WTC11 (cell line): ENCODE measurements at regions not wholly inside any gene's neighbourhood (a gene's known extent, or its start where the extent isn't known, plus 50 kb on each side); places are given as distances from the start of the nearest gene placed in this dataset.

Experiments used
- ATAC-seq: fragments of 200-7000 bp; cut with Tn5 transposase; 2 replicates; pipeline ENCODE4 v1.10.0; 2021; ENCODE audit warnings: mild to moderate bottlenecking, moderate library complexity
- CTCF ChIA-PET: fragments of 300-600 bp; sonication (Branson Sonifier 250); formaldehyde crosslinking; loops from one replicate; lab custom pipeline; 2021; ENCODE audit warnings: antibody characterized with exemption; lab: Charles Lee
- POLR2A ChIA-PET: fragments of 350-600 bp; sonication (Branson Sonifier 250); formaldehyde crosslinking; loops from one replicate; lab custom pipeline; 2021; ENCODE audit warnings: antibody characterized with exemption; lab: Charles Lee
- DNase-seq: peaks from one replicate; pipeline ENCODE4 v3.0.0; 2021; ENCODE audit warnings: low spot score
- H3K27ac Mint-ChIP-seq: 2 replicates; pipeline ENCODE4 v1.8.0; 2021; ENCODE audit warnings: mixed read lengths
- H3K27me3 Mint-ChIP-seq: 2 replicates; pipeline ENCODE4 v1.8.0; 2021; ENCODE audit warnings: low read depth, mild to moderate bottlenecking, moderate library complexity, mixed read lengths
- H3K36me3 Mint-ChIP-seq: 2 replicates; pipeline ENCODE4 v1.8.0; 2021; ENCODE audit warnings: mixed read lengths
- H3K4me1 Mint-ChIP-seq: 2 replicates; pipeline ENCODE4 v1.8.0; 2022; ENCODE audit warnings: mixed read lengths
- H3K4me3 Mint-ChIP-seq: 2 replicates; pipeline ENCODE4 v1.8.0; 2021; ENCODE audit warnings: mild to moderate bottlenecking, moderate library complexity, mixed read lengths
- H3K9me3 Mint-ChIP-seq: 2 replicates; pipeline ENCODE4 v1.8.0; 2021; ENCODE audit warnings: mixed read lengths
- ATF1 ChIP-seq: sonication (generic); formaldehyde crosslinking; IDR thresholded peaks from 2 replicates; pipeline ENCODE4 v1.8.1; 2023; ENCODE audit warnings: mild to moderate bottlenecking, moderate library complexity, missing genetic modification reagents
- CREB1 ChIP-seq: sonication (generic); formaldehyde crosslinking; IDR thresholded peaks from 2 replicates; pipeline ENCODE4 v1.8.0; 2023; ENCODE audit warnings: mild to moderate bottlenecking, missing genetic modification reagents
- CREM ChIP-seq: sonication (generic); formaldehyde crosslinking; IDR thresholded peaks from 2 replicates; pipeline ENCODE4 v1.8.1; 2022; ENCODE audit warnings: mild to moderate bottlenecking, missing genetic modification reagents, moderate library complexity
- FOXJ3 ChIP-seq: sonication (generic); formaldehyde crosslinking; IDR thresholded peaks from 2 replicates; pipeline ENCODE4 v1.9.0; 2021; ENCODE audit warnings: missing genetic modification reagents, mild to moderate bottlenecking, borderline replicate concordance
- FOXK1 ChIP-seq: sonication (generic); formaldehyde crosslinking; IDR thresholded peaks from 2 replicates; pipeline ENCODE4 v1.8.0; 2022; ENCODE audit warnings: mild to moderate bottlenecking, moderate library complexity, missing genetic modification reagents
- GTF2I ChIP-seq: fragments of 250-450 bp; sonication (Bioruptor Pico); conservative IDR thresholded peaks from 2 replicates; pipeline ENCODE4 v1.4.0; 2021; ENCODE audit warnings: mild to moderate bottlenecking
- KAT7 ChIP-seq: sonication (generic); formaldehyde crosslinking; IDR thresholded peaks from 2 replicates; pipeline ENCODE4 v1.8.1; 2023; ENCODE audit warnings: missing genetic modification reagents, mild to moderate bottlenecking, borderline replicate concordance
- NFATC4 ChIP-seq: fragments of 250-450 bp; sonication (Bioruptor Pico); IDR thresholded peaks from 2 replicates; pipeline ENCODE4 v1.9.0; 2021; ENCODE audit warnings: mild to moderate bottlenecking
- SMAD4 ChIP-seq: sonication (generic); formaldehyde crosslinking; IDR thresholded peaks from 2 replicates; pipeline ENCODE4 v1.8.0; 2022; ENCODE audit warnings: mild to moderate bottlenecking, missing genetic modification reagents
- TCF7 ChIP-seq: sonication (generic); formaldehyde crosslinking; IDR thresholded peaks from 2 replicates; pipeline ENCODE4 v1.8.0; 2022; ENCODE audit warnings: mild to moderate bottlenecking, low read depth, missing genetic modification reagents, moderate library complexity
- TEAD4 ChIP-seq: sonication (generic); formaldehyde crosslinking; IDR thresholded peaks from 2 replicates; pipeline ENCODE4 v1.8.0; 2022; ENCODE audit warnings: mild to moderate bottlenecking, missing genetic modification reagents
- ZNF317 ChIP-seq: sonication (generic); formaldehyde crosslinking; IDR thresholded peaks from 2 replicates; pipeline ENCODE4 v1.8.1; 2023; ENCODE audit warnings: low read depth, mild to moderate bottlenecking, moderate library complexity, missing genetic modification reagents, borderline replicate concordance
- ZNF671 ChIP-seq: fragments of 250-450 bp; sonication (Bioruptor Pico); IDR thresholded peaks from 2 replicates; pipeline ENCODE4 v1.8.0; 2021; ENCODE audit warnings: mild to moderate bottlenecking
- TF ChIP-seq, protein P1 (sequence below): sonication (generic); formaldehyde crosslinking; IDR thresholded peaks from 2 replicates; pipeline ENCODE4 v1.8.0; 2022; ENCODE audit warnings: missing genetic modification reagents
- TF ChIP-seq, protein P2 (sequence below): fragments of 250-450 bp; sonication (Bioruptor Pico); IDR thresholded peaks from 2 replicates; pipeline ENCODE4 v1.9.0; 2021; ENCODE audit warnings: mild to moderate bottlenecking, borderline replicate concordance
- TF ChIP-seq, protein P3 (sequence below): fragments of 250-450 bp; sonication (Bioruptor Pico); IDR thresholded peaks from 2 replicates; pipeline ENCODE4 v1.8.0; 2021; ENCODE audit warnings: mild to moderate bottlenecking
- TF ChIP-seq, protein P4 (sequence below): fragments of 250-450 bp; sonication (Bioruptor Pico); IDR thresholded peaks from 2 replicates; pipeline ENCODE4 v2.1.2; 2022; ENCODE audit warnings: mild to moderate bottlenecking, moderate library complexity
- TF ChIP-seq, protein P5 (sequence below): sonication (generic); formaldehyde crosslinking; IDR thresholded peaks from 2 replicates; pipeline ENCODE4 v1.8.1; 2023; ENCODE audit warnings: mild to moderate bottlenecking, missing genetic modification reagents, borderline replicate concordance
- TF ChIP-seq, protein P6 (sequence below): fragments of 250-450 bp; sonication (Bioruptor Pico); IDR thresholded peaks from 2 replicates; pipeline ENCODE4 v1.9.0; 2021; ENCODE audit warnings: mild to moderate bottlenecking

DNA sequence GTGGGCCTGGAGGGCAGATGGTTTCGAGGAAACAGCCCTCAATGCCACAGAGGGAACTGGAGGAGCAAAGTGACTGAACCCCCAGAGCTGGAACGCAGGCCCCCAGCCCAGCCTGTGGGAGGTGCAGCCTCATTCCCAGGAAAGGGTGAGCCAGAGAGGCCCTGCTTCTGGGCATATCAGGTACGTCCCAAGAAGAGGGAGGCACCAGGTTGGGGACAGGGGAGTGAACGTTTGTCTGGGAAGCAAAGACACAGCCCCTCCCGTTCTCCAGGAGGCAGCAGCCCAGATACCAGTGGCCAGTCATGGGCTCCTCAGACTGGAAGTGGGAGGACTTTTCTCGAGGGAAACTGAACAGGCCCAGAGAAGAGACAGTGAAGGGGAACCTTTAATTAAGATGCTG lies 74.3 kb upstream of the RET start:
- Mint-ChIP-seq H3K9me3 (peaks cover 10% of the 10 kb centered on the region), H3K27ac (no peak overlapping the region), H3K27me3 (no peaks in the 10 kb centered on the region), H3K4me1 (no peaks in the 10 kb centered on the region), H3K36me3 (no peaks in the 10 kb centered on the region), H3K4me3 (no peak overlapping the region)
- POLR2A ChIA-PET = no interaction called here
- CTCF ChIA-PET = no interaction called here
- DNase-seq (peak; percentile 8), ATAC-seq (peak; percentile 30)
- no peak for TF ChIP-seq NFATC4 (CRISPR knock-in tag)
- TF ChIP-seq, protein P1, sequence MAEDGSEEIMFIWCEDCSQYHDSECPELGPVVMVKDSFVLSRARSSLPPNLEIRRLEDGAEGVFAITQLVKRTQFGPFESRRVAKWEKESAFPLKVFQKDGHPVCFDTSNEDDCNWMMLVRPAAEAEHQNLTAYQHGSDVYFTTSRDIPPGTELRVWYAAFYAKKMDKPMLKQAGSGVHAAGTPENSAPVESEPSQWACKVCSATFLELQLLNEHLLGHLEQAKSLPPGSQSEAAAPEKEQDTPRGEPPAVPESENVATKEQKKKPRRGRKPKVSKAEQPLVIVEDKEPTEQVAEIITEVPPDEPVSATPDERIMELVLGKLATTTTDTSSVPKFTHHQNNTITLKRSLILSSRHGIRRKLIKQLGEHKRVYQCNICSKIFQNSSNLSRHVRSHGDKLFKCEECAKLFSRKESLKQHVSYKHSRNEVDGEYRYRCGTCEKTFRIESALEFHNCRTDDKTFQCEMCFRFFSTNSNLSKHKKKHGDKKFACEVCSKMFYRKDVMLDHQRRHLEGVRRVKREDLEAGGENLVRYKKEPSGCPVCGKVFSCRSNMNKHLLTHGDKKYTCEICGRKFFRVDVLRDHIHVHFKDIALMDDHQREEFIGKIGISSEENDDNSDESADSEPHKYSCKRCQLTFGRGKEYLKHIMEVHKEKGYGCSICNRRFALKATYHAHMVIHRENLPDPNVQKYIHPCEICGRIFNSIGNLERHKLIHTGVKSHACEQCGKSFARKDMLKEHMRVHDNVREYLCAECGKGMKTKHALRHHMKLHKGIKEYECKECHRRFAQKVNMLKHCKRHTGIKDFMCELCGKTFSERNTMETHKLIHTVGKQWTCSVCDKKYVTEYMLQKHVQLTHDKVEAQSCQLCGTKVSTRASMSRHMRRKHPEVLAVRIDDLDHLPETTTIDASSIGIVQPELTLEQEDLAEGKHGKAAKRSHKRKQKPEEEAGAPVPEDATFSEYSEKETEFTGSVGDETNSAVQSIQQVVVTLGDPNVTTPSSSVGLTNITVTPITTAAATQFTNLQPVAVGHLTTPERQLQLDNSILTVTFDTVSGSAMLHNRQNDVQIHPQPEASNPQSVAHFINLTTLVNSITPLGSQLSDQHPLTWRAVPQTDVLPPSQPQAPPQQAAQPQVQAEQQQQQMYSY (CRISPR knock-in tag) = no peak
- TF ChIP-seq CREM (CRISPR knock-in tag) = no peak
- no peak for TF ChIP-seq GTF2I (CRISPR knock-in tag)
- TF ChIP-seq ZNF671 (CRISPR knock-in tag) = no peak
- TF ChIP-seq, protein P2, sequence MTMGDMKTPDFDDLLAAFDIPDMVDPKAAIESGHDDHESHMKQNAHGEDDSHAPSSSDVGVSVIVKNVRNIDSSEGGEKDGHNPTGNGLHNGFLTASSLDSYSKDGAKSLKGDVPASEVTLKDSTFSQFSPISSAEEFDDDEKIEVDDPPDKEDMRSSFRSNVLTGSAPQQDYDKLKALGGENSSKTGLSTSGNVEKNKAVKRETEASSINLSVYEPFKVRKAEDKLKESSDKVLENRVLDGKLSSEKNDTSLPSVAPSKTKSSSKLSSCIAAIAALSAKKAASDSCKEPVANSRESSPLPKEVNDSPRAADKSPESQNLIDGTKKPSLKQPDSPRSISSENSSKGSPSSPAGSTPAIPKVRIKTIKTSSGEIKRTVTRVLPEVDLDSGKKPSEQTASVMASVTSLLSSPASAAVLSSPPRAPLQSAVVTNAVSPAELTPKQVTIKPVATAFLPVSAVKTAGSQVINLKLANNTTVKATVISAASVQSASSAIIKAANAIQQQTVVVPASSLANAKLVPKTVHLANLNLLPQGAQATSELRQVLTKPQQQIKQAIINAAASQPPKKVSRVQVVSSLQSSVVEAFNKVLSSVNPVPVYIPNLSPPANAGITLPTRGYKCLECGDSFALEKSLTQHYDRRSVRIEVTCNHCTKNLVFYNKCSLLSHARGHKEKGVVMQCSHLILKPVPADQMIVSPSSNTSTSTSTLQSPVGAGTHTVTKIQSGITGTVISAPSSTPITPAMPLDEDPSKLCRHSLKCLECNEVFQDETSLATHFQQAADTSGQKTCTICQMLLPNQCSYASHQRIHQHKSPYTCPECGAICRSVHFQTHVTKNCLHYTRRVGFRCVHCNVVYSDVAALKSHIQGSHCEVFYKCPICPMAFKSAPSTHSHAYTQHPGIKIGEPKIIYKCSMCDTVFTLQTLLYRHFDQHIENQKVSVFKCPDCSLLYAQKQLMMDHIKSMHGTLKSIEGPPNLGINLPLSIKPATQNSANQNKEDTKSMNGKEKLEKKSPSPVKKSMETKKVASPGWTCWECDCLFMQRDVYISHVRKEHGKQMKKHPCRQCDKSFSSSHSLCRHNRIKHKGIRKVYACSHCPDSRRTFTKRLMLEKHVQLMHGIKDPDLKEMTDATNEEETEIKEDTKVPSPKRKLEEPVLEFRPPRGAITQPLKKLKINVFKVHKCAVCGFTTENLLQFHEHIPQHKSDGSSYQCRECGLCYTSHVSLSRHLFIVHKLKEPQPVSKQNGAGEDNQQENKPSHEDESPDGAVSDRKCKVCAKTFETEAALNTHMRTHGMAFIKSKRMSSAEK (CRISPR knock-in tag) = no peak
- TF ChIP-seq, protein P3, sequence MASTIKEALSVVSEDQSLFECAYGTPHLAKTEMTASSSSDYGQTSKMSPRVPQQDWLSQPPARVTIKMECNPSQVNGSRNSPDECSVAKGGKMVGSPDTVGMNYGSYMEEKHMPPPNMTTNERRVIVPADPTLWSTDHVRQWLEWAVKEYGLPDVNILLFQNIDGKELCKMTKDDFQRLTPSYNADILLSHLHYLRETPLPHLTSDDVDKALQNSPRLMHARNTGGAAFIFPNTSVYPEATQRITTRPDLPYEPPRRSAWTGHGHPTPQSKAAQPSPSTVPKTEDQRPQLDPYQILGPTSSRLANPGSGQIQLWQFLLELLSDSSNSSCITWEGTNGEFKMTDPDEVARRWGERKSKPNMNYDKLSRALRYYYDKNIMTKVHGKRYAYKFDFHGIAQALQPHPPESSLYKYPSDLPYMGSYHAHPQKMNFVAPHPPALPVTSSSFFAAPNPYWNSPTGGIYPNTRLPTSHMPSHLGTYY (CRISPR knock-in tag) = no peak
- no peak for TF ChIP-seq SMAD4
- TF ChIP-seq, protein P4, sequence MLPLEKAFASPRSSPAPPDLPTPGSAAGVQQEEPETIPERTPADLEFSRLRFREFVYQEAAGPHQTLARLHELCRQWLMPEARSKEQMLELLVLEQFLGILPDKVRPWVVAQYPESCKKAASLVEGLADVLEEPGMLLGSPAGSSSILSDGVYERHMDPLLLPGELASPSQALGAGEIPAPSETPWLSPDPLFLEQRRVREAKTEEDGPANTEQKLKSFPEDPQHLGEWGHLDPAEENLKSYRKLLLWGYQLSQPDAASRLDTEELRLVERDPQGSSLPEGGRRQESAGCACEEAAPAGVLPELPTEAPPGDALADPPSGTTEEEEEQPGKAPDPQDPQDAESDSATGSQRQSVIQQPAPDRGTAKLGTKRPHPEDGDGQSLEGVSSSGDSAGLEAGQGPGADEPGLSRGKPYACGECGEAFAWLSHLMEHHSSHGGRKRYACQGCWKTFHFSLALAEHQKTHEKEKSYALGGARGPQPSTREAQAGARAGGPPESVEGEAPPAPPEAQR (CRISPR knock-in tag) = no peak
- no peak for TF ChIP-seq ZNF317 (CRISPR knock-in tag)
- TF ChIP-seq TCF7 = no peak
- no peak for TF ChIP-seq FOXJ3
- no peak for TF ChIP-seq TEAD4

DNA sequence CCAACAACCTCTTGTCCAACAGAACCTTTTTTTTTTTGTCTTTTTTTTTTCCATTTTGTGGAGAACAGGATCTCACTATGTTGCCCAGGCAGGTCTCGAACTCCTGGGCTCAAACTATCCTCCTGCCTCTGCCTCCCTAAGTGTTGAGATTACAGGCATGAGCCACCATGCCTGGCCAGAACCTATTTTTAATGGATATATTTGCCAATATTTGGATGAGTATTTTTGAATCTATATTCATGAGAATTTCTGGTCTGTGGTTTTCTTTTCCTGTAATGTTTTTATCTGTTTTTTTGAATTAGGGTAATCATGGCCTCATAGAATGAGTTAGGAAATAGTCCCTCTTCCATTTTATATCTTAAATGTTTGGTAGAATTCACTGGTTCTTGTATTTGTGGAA lies 70.4 kb upstream of the RET start:
- DNase-seq = no peak
- H3K4me1 Mint-ChIP-seq = peaks cover 17% of the 10 kb centered on the region
- 0 out of 2 replicates have a peak, but pooled peaks cover 3% of the 10 kb centered on the region for H3K27me3 Mint-ChIP-seq
- TF ChIP-seq KAT7 (CRISPR knock-in tag) (no peak), ATF1 (CRISPR knock-in tag) (no peak), CREB1 (CRISPR knock-in tag) (no peak), FOXK1 (no peak)
- TF ChIP-seq, protein P5, sequence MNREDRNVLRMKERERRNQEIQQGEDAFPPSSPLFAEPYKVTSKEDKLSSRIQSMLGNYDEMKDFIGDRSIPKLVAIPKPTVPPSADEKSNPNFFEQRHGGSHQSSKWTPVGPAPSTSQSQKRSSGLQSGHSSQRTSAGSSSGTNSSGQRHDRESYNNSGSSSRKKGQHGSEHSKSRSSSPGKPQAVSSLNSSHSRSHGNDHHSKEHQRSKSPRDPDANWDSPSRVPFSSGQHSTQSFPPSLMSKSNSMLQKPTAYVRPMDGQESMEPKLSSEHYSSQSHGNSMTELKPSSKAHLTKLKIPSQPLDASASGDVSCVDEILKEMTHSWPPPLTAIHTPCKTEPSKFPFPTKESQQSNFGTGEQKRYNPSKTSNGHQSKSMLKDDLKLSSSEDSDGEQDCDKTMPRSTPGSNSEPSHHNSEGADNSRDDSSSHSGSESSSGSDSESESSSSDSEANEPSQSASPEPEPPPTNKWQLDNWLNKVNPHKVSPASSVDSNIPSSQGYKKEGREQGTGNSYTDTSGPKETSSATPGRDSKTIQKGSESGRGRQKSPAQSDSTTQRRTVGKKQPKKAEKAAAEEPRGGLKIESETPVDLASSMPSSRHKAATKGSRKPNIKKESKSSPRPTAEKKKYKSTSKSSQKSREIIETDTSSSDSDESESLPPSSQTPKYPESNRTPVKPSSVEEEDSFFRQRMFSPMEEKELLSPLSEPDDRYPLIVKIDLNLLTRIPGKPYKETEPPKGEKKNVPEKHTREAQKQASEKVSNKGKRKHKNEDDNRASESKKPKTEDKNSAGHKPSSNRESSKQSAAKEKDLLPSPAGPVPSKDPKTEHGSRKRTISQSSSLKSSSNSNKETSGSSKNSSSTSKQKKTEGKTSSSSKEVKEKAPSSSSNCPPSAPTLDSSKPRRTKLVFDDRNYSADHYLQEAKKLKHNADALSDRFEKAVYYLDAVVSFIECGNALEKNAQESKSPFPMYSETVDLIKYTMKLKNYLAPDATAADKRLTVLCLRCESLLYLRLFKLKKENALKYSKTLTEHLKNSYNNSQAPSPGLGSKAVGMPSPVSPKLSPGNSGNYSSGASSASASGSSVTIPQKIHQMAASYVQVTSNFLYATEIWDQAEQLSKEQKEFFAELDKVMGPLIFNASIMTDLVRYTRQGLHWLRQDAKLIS (CRISPR knock-in tag) = no peak
- TF ChIP-seq, protein P6, sequence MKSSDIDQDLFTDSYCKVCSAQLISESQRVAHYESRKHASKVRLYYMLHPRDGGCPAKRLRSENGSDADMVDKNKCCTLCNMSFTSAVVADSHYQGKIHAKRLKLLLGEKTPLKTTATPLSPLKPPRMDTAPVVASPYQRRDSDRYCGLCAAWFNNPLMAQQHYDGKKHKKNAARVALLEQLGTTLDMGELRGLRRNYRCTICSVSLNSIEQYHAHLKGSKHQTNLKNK = no peak
- TF ChIP-seq, all 79 proteins: peak for 0
- ChIA-PET POLR2A (no interaction called here), CTCF (no interaction called here)
- no peak for ATAC-seq
- H3K36me3 Mint-ChIP-seq = peaks cover 32% of the 10 kb centered on the region
- no peak overlapping the region for H3K4me3 Mint-ChIP-seq
- H3K9me3 Mint-ChIP-seq = peaks cover 41% of the 10 kb centered on the region
- H3K27ac Mint-ChIP-seq = no peak overlapping the region
